ENCODE measurements at regions not wholly inside any gene's neighbourhood (a gene's known extent, or its start where the extent isn't known, plus 50 kb on each side); places are given as distances from the start of the nearest gene placed in this dataset.
A peak's percentile ranks its signal among the peaks of the same experiment; 100 is the strongest.
"Not testable (repeated sequence)": the region's sequence is repeated elsewhere in the genome, so short reads cannot be mapped to it uniquely, and the experiment has no call there.

DNA sequence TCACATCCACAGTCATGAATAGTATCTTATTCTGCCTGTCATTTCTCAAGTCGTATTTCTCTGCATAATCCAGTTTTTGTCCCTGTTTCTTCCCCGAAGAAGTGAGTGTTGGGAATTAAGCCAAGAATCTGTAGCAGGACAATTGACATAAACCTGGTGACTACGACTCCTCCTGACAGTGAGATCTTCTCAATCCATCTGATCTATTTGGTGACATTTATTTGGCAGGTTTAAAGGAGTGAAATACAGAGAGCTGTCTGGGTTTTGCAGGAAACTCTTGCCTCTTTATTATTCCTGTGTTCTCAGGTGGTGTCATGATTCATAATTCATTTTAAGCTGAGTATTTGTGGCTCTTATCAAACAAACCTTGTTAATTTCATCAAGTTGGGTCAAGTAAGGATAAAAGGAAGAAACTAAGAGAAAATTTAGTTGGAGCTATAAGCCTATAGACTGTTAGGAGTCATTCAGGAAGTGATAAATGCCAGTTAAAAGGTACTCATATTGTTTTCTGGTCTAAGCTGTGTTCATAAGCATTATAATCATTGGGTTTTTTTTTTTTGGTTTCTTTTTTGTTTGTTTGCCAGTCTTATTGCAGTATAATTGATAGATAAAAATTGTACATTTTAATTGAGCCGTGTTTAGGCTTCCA is 95.9 kb upstream of the PCSK1 start:
- no peak for DNase-seq (ENCODE audit: low read depth in 4 of 4, low spot score in 3 of 4)

DNA sequence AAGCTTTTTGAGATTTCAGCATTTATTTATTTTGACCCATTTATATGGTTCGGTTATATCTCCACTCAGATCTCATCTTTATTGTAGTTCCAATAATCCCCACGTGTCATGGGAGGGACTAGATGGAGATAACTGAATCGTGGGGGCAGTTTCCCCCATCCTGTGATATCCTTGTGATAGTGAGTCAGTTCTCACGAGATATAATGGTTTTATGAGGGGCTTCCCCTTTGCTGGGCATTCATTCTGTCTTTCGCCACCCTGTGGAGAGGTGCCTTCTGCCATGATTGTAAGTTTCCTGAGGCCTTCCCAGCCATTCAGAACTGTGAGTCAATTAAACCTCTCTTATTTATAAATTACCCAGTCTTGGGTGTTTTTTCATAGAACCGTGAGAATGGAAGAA is 96.5 kb upstream of the PCSK1 start:
- no peak for DNase-seq (ENCODE audit: low read depth in 4 of 4, low spot score in 3 of 4)

DNA sequence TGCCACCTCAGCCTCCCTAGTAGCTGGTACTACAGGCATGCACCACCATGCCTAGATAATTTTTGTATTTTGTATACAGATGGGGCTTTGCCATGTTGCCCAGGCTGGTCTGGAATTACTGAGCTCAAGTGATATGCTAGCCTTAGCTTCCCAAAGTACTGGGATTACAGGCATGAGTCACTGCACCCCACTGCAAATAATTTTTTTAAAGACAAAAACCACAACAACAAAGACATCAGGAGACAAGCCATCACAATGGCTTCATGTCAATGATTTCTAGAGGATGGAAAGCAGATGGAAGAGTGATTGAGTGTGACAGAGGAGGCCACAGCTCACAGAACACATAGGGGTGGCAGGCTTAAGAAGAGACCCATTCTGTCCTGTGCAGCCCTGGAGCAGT is 97.9 kb upstream of the PCSK1 start:
- no peak for DNase-seq (ENCODE audit: low read depth in 4 of 4, low spot score in 3 of 4)

DNA sequence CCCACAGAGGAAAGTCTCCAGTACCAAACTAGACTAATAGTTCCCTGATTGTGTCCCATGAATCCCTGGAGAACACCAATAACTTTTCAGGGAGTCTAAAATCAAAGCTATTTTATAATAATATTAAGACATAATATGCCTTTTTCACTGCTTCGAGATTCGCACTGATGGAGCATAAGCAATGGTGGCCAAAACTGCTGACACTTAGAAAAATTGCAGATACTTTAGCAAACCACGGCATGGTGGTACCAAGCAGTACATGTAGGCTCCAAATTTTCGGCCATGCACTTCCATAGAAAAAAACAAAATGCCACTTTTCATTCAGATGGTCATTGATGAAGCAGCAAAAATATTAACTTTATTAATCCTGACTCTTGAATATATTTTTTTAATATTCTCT is 100.3 kb upstream of the PCSK1 start:
- no peak for DNase-seq (ENCODE audit: low read depth in 4 of 4, low spot score in 3 of 4)

DNA sequence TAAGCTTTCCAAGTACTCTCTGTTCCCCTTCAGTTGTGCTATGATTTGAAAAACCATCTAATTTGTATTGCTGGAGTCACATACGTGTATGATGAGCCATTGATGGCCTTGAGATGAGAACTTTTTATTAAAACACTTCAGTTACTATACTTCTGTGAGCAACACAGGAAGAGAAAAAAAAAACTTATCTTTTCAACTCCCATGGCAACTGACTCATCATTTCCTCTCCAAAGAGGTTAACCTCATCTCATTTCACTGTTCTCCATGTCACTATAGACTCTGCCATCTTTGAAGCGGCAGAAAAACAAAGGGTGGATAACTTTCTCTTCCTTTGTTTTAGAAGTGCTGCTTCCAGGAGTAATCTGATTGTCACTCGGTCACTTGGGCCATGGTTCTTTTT is 104.3 kb upstream of the PCSK1 start:
- no peak for DNase-seq (ENCODE audit: low read depth in 4 of 4, low spot score in 3 of 4)

DNA sequence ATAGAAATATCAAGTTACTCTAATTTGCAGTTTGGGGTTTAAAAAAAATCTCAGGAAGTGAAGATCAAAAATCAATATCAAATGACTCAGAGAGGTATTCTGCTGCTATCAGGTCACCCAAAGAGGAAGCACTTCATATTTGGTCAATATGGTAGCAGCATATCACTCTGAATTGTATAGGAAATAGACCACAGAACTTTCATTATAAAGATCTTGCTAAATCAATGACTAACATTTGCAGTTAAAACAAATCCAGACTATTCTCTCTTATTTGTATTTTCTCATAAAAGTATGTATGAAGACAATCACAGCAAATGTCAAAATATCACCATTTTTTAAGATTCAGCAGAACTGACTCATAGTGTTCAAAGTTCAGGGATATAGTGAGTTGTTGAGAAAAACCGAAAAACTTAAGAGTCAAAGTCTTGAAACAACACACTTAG is 105.8 kb upstream of the PCSK1 start:
- no peak for DNase-seq (ENCODE audit: low read depth in 4 of 4, low spot score in 3 of 4)

DNA sequence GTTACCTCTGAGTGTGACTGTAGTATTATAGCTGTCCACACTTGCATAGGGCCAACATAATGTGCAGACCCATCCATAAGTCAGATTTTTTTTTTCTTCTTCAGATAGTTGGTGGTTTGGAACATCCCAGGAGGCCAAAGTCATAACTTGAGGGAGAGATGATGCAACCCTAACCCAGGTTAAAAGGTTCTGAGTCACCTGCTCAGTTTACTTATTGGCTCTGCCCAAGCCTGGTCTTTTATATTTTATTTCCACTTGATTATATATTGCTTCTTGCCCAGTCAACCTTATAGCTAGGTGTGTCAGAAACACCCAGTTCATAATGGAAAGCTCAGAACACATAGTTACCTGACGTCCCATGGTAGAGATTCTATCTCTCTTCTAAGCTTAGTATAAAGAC is 113.1 kb upstream of the PCSK1 start:
- DNase-seq (ENCODE audit: low read depth in 4 of 4, low spot score in 3 of 4), result no peak

DNA sequence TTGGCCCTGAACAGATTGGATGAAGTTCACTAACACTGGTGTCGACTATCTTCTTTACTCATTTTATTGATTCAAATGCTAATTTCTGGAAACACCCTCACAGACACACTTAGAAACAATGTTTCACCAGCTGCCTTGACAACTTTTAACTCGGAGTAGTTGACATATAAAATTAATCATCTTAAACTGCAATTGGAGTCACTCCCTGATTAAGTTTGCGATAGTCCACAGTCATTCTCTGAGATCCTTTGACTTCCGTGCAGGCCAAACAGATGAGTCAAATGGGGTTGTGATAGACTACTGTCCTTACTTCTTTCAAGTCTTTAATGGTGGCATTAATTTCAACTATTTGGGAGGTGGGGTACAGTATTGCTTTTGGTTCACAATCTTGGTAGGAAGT is 114.4 kb upstream of the PCSK1 start:
- DNase-seq (ENCODE audit: low read depth in 4 of 4, low spot score in 3 of 4), result no peak

DNA sequence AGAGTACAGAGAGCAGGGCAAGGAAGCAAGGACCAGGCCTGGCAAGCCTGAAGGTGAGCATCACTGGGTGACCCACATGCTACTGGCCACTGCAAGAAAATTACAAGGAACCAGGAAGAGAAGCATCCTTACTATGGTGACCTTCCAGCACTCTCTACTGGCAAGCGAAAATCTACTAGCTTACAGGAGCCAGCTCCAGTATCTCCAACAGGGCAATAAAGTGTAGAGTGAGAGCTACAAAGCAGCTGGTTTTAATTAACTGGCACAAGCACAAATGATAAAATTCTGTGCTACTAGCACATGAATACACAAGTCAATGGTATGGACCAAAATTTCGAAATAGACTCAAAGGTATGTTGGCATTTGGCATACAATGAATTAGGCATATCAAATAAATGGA is 113.3 kb upstream of the CAST start:
- no peak for DNase-seq (ENCODE audit: low read depth in 4 of 4, low spot score in 3 of 4)

DNA sequence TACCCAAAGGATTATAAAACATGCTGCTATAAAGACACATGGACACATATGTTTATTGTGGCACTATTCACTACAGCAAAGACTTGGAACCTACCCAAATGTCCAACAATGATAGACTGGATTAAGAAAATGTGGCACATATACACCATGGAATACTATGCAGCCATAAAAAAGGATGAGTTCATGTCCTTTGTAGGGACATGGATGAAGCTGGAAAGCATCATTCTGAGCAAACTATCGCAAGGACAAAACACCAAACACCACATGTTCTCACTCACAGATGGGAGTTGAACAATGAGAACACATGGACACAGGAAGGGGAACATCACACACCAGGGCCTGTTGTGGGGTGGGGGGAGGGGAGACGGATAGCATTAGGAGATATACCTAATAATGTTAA is 101.3 kb upstream of the CAST start:
- not testable (repeated sequence) for DNase-seq (ENCODE audit: low read depth in 4 of 4, low spot score in 3 of 4)

DNA sequence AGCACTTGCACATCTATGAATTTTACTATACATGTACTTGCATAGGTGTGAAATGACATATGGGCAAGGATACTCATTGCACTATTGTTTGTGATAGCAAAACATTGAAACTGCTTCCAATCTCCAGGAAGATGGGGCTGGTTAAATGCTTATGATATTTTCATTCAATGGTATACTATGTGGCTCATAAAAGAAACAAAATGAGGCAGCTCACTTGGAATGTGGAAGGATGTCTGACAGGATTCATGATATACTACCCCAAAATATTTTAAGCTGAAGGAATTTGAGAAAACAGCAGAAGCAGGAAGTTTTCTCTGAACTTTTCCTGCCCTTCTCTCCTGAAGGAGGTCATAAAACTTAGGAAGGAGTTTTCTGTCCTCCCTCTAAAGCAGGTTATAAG is 99.6 kb upstream of the CAST start:
- DNase-seq (ENCODE audit: low read depth in 4 of 4, low spot score in 3 of 4), result no peak

DNA sequence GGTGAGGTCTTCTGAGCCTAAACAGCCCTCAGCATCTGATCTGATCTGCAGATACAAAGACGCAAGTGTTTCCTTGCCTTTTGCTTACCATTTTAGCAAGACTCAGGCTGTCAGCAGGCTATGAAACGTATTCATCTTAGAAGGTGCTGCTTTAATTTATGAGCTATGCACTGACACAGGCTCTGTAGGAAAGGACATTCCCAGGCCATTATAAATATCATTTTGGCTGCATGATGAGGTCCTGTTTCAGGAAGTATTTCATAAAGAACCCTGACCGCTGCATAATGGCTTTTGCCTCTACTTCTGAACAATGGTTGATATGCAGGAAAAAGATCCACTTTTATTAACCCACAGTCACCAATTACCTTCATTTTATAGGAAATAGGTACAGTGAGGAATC is 98.4 kb upstream of the CAST start:
- no peak for DNase-seq (ENCODE audit: low read depth in 4 of 4, low spot score in 3 of 4)

DNA sequence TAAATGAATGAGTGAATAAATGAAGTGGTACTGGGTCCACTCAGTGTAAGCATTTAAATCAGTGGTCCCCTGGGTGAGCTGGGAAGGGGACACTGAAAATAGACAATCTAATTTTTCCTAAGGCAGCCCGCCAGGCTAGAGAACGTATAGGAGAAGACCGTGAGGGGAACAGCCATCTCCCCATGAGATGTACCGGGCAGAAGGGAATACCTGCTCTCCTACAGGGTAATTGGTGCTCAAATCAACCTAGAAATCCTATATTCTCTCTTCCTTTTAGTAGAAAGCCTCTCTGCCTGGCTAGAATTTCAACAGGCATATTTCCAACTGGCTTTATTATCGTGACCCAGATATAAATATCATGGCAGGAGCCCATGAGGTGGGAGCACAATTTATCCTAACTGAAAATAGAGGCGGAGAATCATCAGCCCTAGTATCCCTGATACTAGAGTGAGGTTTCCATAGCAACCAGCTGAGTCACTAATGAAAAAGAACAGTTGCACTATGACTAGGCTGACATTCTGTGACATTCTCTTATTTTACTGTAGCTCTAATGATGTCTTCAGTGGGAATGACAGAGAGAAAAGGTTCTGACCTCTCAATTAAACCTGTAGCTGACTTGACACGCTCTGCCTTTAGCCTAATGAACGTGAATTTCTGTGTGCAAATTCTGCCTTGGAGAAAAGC is 96.5 kb upstream of the CAST start:
- DNase-seq (ENCODE audit: low read depth in 4 of 4, low spot score in 3 of 4), result no peak

DNA sequence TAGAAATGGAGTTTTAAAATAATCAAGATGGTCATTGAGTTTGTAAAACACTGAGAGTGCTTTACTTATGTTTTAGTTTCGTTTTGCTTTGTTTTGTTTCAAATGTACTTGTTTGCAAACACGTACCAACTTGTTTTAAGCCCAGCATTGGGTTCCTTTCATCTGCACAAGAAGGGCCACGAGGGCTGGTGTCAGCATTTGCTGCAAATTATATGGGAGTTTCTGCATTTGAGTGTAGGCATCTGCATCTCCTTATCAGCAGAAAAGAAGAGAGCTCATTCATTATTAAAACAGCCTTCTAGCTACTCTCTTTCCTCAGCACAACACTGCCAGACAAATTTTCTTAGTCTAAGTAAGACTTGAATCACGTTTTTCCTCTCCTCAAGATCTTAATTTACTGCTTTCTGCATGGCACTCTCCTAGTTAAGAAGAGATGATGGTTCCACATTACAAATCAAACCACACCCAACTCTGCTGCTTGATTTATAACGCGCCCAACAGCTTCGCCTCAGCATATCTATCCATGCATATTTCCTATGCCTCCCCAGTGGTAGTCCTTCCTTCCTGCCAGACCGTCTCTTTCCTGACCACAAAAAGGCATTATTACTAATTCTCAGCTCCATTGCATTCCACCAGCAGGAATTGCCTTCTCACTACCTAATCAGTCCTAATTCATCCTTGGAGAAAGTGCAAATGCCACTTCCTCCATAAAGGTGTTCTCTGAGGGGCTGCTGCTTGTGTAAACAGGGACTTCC is 95.2 kb upstream of the CAST start:
- DNase-seq (ENCODE audit: low read depth in 4 of 4, low spot score in 3 of 4), result no peak

DNA sequence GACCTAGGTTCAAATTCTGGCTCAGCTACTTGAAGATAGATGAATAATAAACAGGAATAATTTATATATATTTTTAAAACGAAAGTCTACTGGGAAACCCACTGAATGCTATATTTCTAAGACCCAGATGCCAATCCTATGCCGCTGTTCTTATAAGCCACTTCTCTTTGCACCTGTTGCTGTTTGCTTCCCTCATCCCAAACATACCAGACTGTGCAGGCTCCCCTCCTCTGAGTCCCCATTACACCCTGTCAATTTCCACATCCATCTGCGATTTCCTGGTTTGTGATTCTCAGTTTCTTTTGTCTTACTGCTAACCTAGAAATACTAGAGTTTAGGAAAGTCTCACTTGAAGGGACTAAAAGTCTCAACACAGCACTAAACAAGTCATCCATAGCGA is 92.8 kb upstream of the CAST start:
- DNase-seq (ENCODE audit: low read depth in 4 of 4, low spot score in 3 of 4), result no peak

DNA sequence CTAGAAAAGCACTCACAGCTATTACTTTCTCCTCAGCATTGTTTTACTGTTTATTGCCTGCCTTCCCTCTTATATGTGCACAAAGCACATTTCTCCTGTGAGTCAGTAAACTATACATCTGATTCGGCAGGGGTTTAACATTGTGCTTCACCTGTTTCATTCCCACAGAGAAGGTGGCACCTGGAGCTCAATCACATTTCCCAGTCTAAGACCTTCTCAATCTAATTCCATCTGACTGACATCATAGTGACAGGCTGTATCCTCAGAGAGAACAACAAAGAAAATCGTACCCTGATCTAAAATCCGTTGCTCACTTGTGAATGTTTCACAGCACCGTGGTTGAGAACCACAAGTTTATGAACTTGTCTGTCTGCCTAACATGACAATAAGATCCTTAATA is 92.4 kb upstream of the CAST start:
- DNase-seq (ENCODE audit: low read depth in 4 of 4, low spot score in 3 of 4), result no peak

DNA sequence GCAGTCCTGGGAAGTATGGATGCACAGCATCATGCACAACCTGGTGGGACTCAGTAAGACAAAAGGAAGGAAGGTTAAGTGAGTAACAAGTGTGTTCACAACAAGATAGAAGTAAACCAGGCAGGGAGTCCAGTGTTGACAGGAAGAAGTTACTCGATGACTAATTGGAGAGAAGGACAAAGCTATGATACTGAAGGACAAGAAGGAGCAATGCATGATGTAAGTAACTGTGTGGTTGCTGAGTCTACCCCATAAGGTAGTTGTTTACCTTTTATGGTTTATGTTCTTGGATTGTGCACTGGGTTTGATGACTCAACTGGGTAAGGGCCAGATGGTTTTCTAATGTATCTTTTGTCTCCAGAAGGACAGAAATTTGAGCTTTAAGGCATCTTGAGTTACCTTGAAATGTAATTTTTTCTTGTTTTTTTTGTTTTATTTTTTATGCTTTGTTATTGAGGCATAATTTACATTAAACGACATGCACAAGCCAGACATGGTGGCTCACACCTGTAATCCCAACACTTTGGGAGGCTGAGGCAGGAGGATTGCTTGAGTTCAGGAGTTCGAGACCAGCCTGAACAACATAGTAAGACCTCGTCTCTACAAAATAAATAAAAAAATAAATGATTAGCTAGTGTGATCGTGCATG is 89.2 kb upstream of the CAST start:
- DNase-seq (ENCODE audit: low read depth in 4 of 4, low spot score in 3 of 4), result no peak

DNA sequence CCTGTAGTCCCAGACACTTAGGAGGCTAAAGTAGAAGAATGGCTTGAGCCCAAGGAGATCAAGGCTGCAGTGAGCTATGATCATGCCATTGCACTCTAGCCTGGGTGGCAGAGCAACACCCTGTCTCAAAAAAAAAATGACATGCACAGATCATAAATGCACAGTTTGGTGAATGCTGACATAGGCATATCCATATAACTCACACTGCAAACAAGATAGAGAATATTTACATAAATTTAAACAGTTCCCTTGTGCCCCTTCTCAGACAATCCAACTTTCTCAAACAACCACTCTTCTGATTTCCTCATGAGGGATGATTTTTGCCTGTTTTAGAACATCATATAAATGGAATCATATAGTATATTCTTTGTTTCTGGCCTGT is 88.7 kb upstream of the CAST start:
- DNase-seq (ENCODE audit: low read depth in 4 of 4, low spot score in 3 of 4), result no peak

DNA sequence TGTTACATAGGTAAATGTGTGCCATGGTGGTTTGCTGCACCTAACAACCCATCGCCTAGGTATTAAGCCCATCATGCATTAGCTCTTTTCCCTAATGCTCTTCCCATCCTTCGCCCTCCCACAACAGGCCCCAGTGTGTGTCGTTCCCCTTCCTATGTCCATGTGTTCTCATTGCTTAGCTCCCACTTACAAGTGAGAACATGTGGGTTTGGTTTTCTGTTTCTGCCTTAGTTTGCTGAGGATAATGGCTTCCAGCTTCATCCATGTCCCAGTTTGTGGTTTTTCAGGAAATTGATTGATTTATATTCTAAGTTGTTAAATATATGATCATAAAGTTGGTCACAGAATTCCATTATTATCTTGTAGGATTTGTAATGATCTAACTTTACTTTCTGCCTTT is 85.3 kb upstream of the CAST start:
- DNase-seq (ENCODE audit: low read depth in 4 of 4, low spot score in 3 of 4), result no peak

DNA sequence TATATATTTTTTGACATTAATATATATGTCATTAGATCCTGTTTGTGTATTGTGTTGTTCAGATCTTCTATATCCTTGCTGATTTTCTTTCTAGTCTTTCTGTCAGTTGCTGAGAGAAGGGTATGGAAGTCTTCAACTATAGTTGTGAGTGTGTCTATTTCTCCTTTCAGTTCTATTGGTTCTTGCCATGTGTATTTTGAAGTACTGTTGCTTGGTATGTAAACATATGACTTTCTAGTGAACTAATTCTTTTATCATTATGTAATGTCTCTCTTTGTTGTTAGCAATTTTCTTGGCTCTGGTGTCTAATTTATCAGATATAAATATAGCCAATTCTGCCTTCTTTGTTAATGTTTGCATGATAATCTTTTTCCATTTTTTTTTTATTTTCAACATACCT is 84.3 kb upstream of the CAST start:
- DNase-seq (ENCODE audit: low read depth in 4 of 4, low spot score in 3 of 4), result no peak

DNA sequence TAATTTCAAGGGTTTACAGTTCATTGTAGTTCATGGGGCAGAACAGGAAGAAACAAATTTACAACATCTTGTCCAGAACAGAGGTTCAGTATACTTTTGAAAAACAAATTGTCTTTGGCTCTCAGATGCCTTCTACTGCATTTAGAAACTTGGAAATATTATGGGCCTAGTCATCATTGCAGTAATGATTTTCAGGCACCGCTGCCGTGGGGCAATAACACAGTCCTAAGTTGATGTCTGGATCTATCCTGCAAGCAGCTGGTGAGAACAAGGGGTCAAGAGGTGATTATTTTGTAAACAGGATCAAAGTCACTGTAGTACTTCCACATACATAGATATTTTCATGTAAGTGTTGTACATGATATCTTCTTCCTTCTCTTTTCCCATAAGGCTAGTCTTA is 82.5 kb upstream of the CAST start:
- DNase-seq (ENCODE audit: low read depth in 4 of 4, low spot score in 3 of 4), result no peak

DNA sequence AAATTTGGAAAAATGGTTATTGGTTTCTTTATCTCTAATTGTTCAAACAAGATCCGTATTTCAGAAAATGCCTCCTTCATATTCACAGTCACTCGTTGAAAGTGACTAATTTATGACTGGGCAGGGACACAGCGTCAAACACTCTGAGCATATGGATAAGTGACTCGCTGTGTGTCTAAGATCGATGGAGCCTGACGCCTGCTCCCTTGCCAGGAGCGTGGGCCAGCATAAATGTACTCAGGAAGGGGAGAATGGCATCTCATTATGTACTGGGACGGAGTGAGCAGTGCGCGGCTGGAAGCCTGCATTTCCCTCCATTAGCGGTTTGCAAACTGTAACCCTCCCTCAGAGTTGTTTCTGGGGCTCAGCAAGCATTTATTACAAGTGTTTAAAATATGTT is 79.8 kb upstream of the CAST start:
- peak in 3 of 4 donors; percentile 36 to 51 (median 46) for DNase-seq (ENCODE audit: low read depth in 4 of 4, low spot score in 3 of 4)
